HCT116 (cell line): ENCODE measurements at regions not wholly inside any gene's neighbourhood (a gene's known extent, or its start where the extent isn't known, plus 50 kb on each side); places are given as distances from the start of the nearest gene placed in this dataset.

Experiments
- ATAC-seq: fragments of 200-7000 bp; cut with Tn5 transposase; 2 replicates; pipeline ENCODE4 v1.9.1; 2020; ENCODE audit warnings: mild to moderate bottlenecking, moderate library complexity
- BruUV-seq: library from RNA; stranded (reverse); fragments of 400-500 nt; replicated peaks from 2 replicates; lab custom pipeline; 2021; lab: Mats Ljungman, UMichigan
- CTCF ChIA-PET: fragments of 300-600 bp; sonication (Branson Sonifier 250); formaldehyde crosslinking; loops from one replicate; lab custom pipeline; 2021; ENCODE audit warnings: antibody characterized with exemption; lab: Charles Lee
- POLR2A ChIA-PET: fragments of 300-600, 350-600 bp; sonication (Branson Sonifier 250); formaldehyde crosslinking; loops from one replicate; lab custom pipeline; 2021; ENCODE audit warnings: antibody characterized with exemption; lab: Charles Lee
- RAD21 ChIA-PET, 2 experiments: fragments of 300-600 bp; sonication (Branson Sonifier 250); formaldehyde crosslinking; loops; one replicate each; lab custom pipeline; 2023; ENCODE audit warnings: low total read pairs in 2 of 2; ENCODE audit not compliant: uncharacterized antibody in 2 of 2, unreplicated experiment in 2 of 2, low non-redundant PET in 1 of 2; lab: Charles Lee
- DNase-seq: peaks from one replicate; pipeline ENCODE4 v3.0.0-alpha.2; 2010; ENCODE audit warnings: low read depth, low spot score
- H2AFZ ChIP-seq: fragments of 200-600 bp; shearing (Covaris generic), sonication (generic); 2 replicates; pipeline ENCODE4 v1.6.1; 2017; ENCODE audit warnings: low read depth, mixed run types, mixed read lengths, antibody characterized with exemption, low read length; ENCODE audit not compliant: poor library complexity, severe bottlenecking
- H3K27ac ChIP-seq: 2 replicates; pipeline ENCODE4 v1.5.1; 2012; ENCODE audit warnings: low read depth, low read length
- H3K27me3 ChIP-seq: fragments of 200-600 bp; sonication (generic); 2 replicates; pipeline ENCODE4 v1.6.1; 2016; ENCODE audit warnings: mixed run types, low read length, mixed read lengths; ENCODE audit not compliant: insufficient read depth
- H3K36me3 ChIP-seq, 2 experiments: fragments of 200-500 bp in 1 of 2; fragments of 200-600 bp in 1 of 2; sonication (Bioruptor generic) in 1 of 2; sonication (generic) in 1 of 2; 2 replicates each; pipeline versions ENCODE4 v1.5.1 to v1.6.1; 2014 to 2016; ENCODE audit warnings: low read length in 2 of 2, inconsistent platforms in 1 of 2, mixed read lengths in 1 of 2, mixed run types in 1 of 2; ENCODE audit not compliant: insufficient read depth in 2 of 2, control insufficient read depth in 1 of 2
- H3K4me1 ChIP-seq, 2 experiments: fragments of 200-600 bp in 1 of 2; sonication (generic) in 1 of 2; 2 replicates each; pipeline versions ENCODE4 v1.5.1 to v1.6.1; 2012 to 2017; ENCODE audit warnings: low read length in 2 of 2, inconsistent platforms in 1 of 2, mild to moderate bottlenecking in 1 of 2, mixed read lengths in 1 of 2, mixed run types in 1 of 2, moderate library complexity in 1 of 2; ENCODE audit not compliant: insufficient read depth in 2 of 2, control insufficient read depth in 1 of 2
- H3K4me2 ChIP-seq: fragments of 200-600 bp; sonication (generic); 2 replicates; pipeline ENCODE4 v1.6.1; 2017; ENCODE audit warnings: mixed run types, low read length, mixed read lengths
- H3K4me3 ChIP-seq, 2 experiments: fragments of 200-600 bp in 1 of 2; sonication (generic) in 1 of 2; replicated peaks in 1 of 2; 2 replicates each; pipeline ENCODE4 v1.5.1; 2011 to 2016; ENCODE audit warnings: low read length in 2 of 2, control low read depth in 1 of 2, low read depth in 1 of 2, mild to moderate bottlenecking in 1 of 2, mixed read lengths in 1 of 2, mixed run types in 1 of 2
- H3K79me2 ChIP-seq: fragments of 200-600 bp; sonication (generic); 2 replicates; pipeline ENCODE4 v1.6.1; 2017; ENCODE audit warnings: mild to moderate bottlenecking, mixed run types, low read length, moderate library complexity, mixed read lengths; ENCODE audit not compliant: insufficient read depth
- H3K9ac ChIP-seq: fragments of 200-600 bp; sonication (generic); 2 replicates; pipeline ENCODE4 v1.6.1; 2016; ENCODE audit warnings: low read length, mixed read lengths
- H3K9me2 ChIP-seq: fragments of 200-600 bp; sonication (generic), shearing (Covaris generic); 2 replicates; pipeline ENCODE4 v1.6.1; 2017; ENCODE audit warnings: mixed run types, mild to moderate bottlenecking, moderate library complexity; ENCODE audit not compliant: insufficient read depth
- H3K9me3 ChIP-seq, 2 experiments: fragments of 200-500 bp in 1 of 2; fragments of 200-600 bp in 1 of 2; sonication (Bioruptor generic) in 1 of 2; sonication (generic) in 1 of 2; 2 replicates each; pipeline ENCODE4 v1.6.1; 2014 to 2017; ENCODE audit warnings: low read length in 2 of 2, mixed read lengths in 2 of 2, inconsistent platforms in 1 of 2, low read depth in 1 of 2, mild to moderate bottlenecking in 1 of 2, mixed run types in 1 of 2, moderate library complexity in 1 of 2; ENCODE audit not compliant: control insufficient read depth in 1 of 2, insufficient read depth in 1 of 2
- H4K20me1 ChIP-seq: fragments of 200-600 bp; sonication (generic), shearing (Covaris generic); 2 replicates; pipeline ENCODE4 v1.6.1; 2017; ENCODE audit warnings: mixed run types, mild to moderate bottlenecking, moderate library complexity; ENCODE audit not compliant: insufficient read depth
- CTCF ChIP-seq, 3 experiments: fragments of 200-600 bp in 1 of 3; sonication (generic) in 1 of 3; IDR thresholded peaks in 2 of 3; conservative IDR thresholded peaks in 1 of 3; 2 replicates each; pipeline ENCODE4 v1.5.1; 2012 to 2017; ENCODE audit warnings: low read depth in 2 of 3, low read length in 2 of 3, antibody characterized with exemption in 1 of 3, borderline replicate concordance in 1 of 3, control low read depth in 1 of 3, mild to moderate bottlenecking in 1 of 3, mixed read lengths in 1 of 3, mixed run types in 1 of 3, moderate library complexity in 1 of 3; ENCODE audit not compliant: insufficient read depth in 1 of 3
- RAD21 ChIP-seq: IDR thresholded peaks from 2 replicates; pipeline ENCODE4 v1.6.1; 2012; ENCODE audit warnings: low read depth, mild to moderate bottlenecking
- REST ChIP-seq: IDR thresholded peaks from 2 replicates; pipeline ENCODE4 v1.6.1; 2012; ENCODE audit warnings: low read depth
- intact Hi-C: fragments of 100-400 bp; cut with micrococcal nuclease; formaldehyde crosslinking; loops from 2 replicates; pipeline ENCODE4 v1.10.0; 2022

GRCh38 chr4:106818764-106819163 is 217.3 kb downstream of the DKK2 start:
- Histone ChIP-seq H3K9me3 (no peaks in the 10 kb centered on the region), H3K79me2 (no peaks in the 10 kb centered on the region), H3K27ac (no peak overlapping the region), H3K9me2 (no peaks in the 10 kb centered on the region), H3K9ac (no peak overlapping the region), H3K4me2 (no peak overlapping the region), H3K4me1 (no peaks in the 10 kb centered on the region), H3K36me3 (no peaks in the 10 kb centered on the region), H2AFZ (no peak overlapping the region), H3K27me3 (no peaks in the 10 kb centered on the region), H3K4me3 (no peak overlapping the region), H4K20me1 (no peaks in the 10 kb centered on the region)
- POLR2A ChIA-PET = no interaction called here
- RAD21 ChIA-PET = no interaction called here
- intact Hi-C loops = no loop called here
- CTCF ChIA-PET = interaction anchor here (0.8 to 3.1 kb wide), 6 partner anchors 80 to 552 kb away, joined by 4 to 21 read pairs (median 4); no protein-coding TSS in a partner anchor
- TF ChIP-seq RAD21 (peak; percentile 36; the same call in 1 of the 2 replicates), CTCF (IDR thresholded peaks at IDR 0.05 in 2 of 3, conservative IDR thresholded peaks at IDR 0.05 in 1 of 3; ENCODE audit: borderline replicate concordance in 1 of 3, insufficient read depth in 1 of 3, low read depth in 2 of 3, low read length in 2 of 3) (peak in 2 of 3 experiments; percentile 18 to 43; a peak in 3 of 6 replicates), REST (no peak)
- DNase-seq = no peak
- BruUV-seq = no TSS peak
- no peak for ATAC-seq
